ENCODE measurements at regions not wholly inside any gene's neighbourhood (a gene's known extent, or its start where the extent isn't known, plus 50 kb on each side); places are given as distances from the start of the nearest gene placed in this dataset.

GRCh38 chr4:96756584-96756983, 916.7 kb downstream of the PDHA2 start:
- DNase-seq (ENCODE audit: low spot score) (no peak), FAIRE-seq (no peak)

GRCh38 chr4:96763546-96763945, 923.7 kb downstream of the PDHA2 start:
- FAIRE-seq (no peak), DNase-seq (ENCODE audit: low spot score) (no peak)

DNA sequence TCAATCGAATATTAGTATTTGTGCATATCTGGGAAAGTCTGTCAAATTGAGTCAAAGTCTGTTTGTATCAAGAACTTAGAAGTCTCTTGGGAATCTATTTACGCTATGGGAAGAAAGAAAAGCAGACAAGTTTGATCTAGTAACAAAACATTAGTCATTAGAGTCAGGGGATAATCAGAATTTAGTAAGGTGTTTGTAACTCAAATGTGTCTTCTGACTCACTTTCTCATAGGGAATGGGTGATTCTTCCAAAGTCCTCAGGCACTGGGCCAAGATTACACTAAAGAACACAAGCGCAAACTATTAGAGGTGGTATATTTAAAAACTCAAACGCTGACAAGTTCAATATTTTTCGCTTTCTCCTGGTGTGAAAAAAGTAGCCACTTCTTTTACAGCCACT, 926.5 kb downstream of the PDHA2 start:
- FAIRE-seq, result no peak
- no peak for DNase-seq (ENCODE audit: low spot score)

DNA sequence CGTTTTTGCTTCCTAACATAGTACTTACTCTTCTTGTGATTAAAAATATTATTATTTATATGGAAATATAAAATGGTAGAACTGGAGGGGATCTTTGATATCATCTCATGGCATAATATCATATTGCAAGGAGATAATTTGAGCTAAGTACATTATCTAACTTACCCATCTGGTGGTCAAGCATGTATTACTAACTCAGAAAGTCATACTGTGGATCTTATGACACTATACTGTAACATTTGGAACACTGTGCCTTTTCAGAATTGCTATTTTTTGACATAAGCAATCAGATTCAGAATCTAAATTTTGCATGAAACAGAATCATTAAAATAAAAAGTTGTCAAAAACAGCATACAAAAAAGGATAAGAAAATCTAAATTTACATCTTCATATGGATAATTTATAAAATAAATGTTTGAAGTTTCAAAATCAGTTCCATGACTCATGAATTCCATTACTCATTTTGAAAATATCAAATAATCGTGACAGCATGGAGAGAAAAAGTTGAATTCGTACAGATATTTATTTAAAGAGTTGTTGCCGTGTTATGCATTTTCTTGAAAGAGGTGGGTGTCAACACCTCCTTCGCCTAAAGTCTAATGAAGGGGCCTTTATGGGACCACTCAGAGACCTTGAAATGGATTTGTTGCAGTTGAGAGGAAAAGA, 928.1 kb downstream of the PDHA2 start:
- no peak for FAIRE-seq
- no peak for DNase-seq (ENCODE audit: low spot score)

DNA sequence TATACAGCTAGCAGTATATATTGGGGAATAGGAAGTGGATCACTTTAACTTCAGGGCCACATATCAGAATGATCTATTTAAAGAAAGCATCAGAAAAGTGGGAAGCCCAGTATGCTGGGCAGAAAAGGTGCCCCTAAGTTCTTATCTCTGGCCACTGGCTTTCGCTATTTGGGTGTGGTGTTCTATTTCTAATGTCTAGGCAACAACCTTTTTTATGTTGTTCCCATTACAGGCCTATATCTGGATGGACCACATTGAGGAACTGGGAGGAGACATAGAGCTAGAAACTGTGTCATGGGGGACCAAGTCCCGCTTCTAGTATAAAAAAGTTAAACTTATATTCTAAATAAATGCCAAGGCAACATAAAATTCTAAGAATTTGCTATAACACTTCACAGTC, 935.6 kb downstream of the PDHA2 start:
- no peak for DNase-seq (ENCODE audit: low spot score)

DNA sequence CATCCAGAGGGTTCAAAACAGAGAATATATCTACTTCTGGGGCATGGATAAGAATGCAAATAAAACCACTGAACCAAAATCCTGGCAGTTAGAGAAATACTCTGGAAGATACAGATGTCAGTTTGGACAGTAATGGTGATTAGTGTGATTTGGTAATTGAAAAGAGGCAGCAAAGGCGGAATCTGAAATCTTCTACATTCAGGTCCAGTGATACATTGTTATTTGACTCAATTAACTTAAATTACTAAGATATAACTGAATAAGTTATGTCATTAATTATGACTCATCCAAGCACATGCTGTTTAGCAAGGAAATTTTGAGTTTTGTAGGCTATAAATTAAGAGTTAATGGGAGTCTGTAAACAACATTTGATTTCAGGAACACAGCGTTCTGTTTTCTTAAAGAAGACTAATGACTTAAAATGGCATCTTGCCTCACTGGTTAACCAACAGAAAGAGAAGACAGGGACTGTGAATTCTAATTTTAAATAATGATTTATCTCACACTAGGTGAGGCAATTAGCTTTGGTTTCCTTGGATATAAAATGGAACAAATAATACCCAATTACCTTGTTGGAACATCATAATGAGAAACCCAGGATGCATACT, 937.1 kb downstream of the PDHA2 start:
- DNase-seq (ENCODE audit: low spot score) (no peak), FAIRE-seq (no peak)

More for the DNA sequence above, 935.6 kb downstream of the PDHA2 start:
- FAIRE-seq, result no peak

DNA sequence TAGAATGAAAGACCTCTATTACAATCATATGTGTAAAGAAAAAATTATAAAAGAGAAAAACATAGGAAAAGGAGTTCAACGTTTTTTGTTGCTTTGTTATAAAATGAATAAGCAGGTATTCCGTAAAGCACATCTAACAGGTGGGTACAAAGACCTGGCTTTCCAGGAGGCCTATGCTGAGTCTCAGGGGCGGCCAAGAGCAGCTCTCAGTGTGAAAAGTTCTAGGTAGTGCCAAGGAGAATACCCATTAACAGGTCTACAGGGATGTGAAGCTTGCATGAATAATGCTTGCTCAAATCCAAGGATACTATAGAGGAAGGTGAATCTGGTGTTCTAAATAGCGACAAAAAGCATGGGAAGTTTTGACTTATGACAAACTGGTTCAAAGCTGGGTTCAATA, 944.4 kb downstream of the PDHA2 start:
- no peak for FAIRE-seq
- no peak for DNase-seq (ENCODE audit: low spot score)

DNA sequence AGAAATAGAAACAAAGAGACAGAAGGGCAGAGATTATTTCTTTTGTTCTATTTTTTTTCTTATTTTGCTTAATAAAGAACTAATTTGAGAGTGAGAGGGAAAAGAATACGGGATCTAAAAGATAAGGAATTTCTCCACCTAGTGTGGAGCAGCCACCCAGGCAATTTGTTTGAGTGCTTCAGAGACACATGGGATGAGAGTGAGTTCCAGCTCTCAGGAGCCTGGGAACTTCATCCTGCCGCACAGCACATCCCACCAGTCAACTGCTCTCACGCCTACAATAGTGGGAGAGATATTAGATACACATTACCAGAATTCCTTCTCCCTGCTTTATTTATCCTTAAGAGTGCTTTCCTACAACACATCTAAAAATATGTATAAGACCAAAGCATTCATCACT, 946.4 kb downstream of the PDHA2 start:
- no peak for FAIRE-seq

GRCh38 chr4:96787766-96788165, 947.9 kb downstream of the PDHA2 start:
- no peak for FAIRE-seq
- no peak for DNase-seq (ENCODE audit: low spot score)

More for the DNA sequence above, 946.4 kb downstream of the PDHA2 start:
- no peak for DNase-seq (ENCODE audit: low spot score)

DNA sequence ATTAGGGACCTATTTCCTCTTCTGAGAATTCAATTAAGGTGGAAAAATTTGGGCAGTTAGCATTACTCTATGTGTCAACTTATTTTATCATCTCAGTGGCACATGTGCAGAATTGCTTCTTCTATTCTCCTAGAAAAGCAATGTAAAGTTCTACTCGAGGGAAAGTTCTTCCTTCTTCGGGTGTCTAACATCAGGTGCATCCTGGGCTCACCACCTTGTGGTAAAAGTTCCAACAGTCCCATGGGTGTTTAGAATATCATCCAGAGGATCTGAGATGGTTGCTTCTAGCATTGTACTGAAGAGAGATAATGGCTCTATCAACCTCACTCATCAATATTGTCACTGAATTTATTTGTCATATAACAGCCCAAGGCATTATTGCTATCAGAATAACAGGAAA, 969.7 kb downstream of the PDHA2 start:
- DNase-seq (ENCODE audit: low spot score) (no peak), FAIRE-seq (no peak)

GRCh38 chr4:96827086-96827485, 987.2 kb downstream of the PDHA2 start:
- DNase-seq (ENCODE audit: low spot score) (no peak), FAIRE-seq (no peak)

GRCh38 chr4:96833831-96834230, 993.9 kb downstream of the PDHA2 start:
- DNase-seq (ENCODE audit: low spot score) (no peak), FAIRE-seq (no peak)

DNA sequence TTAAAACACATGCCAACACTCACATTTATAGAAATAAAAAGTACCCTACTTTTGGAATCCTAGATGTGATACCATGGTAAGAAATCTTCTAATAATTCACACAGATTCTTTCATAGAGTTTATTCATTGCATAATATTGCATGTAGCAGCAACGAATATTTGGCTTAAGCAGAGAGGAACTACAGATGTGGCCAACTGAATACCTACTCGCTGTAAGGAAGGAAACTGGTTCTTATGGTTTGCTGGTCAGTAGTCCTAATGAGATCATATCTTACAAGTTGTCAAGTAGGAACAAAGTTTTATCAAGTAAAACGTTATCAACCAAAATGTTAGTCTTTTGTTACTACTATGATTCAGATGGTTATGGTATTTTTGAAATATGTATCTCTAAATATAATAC, 996.1 kb downstream of the PDHA2 start:
- FAIRE-seq (no peak), DNase-seq (ENCODE audit: low spot score) (no peak)

- DNase-seq (ENCODE audit: low spot score), result no peak
- no peak for FAIRE-seq
Observed at GRCh38 chr4:96839441-96839840, 999.5 kb downstream of the PDHA2 start.

DNA sequence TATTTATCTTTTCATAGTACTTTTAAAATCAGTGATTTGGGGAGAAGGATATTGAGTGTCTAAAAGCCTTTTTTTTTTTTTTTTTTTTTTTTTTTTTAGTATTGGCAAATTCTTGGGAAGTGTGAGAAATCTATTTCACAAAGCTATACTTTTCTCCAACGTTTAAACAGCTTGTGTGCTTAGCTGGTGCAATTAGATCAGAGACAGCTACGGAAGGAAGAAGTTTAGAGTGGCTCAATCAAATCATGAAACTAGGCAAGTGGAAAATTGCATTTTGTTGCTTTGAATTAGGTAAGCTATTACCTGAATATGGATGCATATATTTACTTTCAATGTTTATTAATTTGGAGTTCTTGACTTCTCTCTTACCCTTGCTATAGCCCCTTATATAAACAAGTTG, 1001.9 kb downstream of the PDHA2 start:
- DNase-seq (ENCODE audit: low spot score) (no peak), FAIRE-seq (no peak)

DNA sequence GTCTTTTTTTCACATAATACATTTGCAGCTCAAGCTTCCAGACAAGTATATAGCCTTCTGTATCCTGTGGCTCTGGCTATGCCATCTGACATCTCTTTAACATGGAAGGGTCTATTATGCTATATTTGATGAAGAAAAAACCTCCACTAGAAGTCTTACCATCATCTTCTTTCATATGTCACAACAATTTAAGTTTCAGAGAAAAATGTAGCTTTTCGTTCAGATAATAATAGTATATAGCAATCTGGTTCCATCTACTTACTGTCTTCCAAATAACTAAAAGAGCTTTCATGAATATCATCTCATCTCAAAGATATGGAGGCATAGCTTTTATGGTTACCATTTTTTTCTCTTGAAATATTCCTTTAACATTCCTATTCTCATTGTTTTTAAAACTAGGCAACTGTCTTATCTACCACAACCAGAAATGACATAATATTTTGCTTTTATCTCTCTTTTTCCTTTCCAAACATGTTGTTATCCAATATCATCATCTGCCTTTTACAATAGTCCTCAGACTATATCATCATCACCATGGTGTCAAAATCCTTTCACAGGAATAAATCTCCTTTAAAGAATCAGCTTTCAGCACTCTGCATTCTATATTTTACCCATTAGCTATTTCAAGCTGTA, 1005.1 kb downstream of the PDHA2 start:
- no peak for DNase-seq (ENCODE audit: low spot score)
- no peak for FAIRE-seq

- FAIRE-seq, result no peak
- no peak for DNase-seq (ENCODE audit: low spot score)
Observed at GRCh38 chr4:96845819-96846218, 1005.9 kb downstream of the PDHA2 start.

DNA sequence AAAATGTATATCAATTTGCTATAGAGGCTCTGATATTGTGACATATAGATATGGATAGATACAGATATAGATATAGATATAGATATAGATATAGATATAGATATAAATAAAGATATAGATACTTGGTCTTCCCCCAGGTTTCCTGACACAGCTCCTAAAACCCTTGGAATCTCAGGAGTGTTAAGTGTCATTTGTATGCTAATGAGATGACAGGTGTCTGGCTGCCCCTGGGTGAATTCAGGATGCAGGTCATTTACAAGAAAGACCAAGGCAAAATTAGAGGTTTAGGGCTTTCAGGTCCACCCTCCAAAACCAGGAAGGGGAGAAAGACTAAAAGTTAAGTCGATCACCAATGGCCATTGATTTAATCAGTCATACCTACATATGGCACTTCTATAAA, 1034.8 kb downstream of the PDHA2 start:
- DNase-seq (ENCODE audit: low spot score) (no peak), FAIRE-seq (no peak)

GRCh38 chr4:96879527-96879926, 1039.6 kb downstream of the PDHA2 start:
- no peak for DNase-seq (ENCODE audit: low spot score)

GRCh38 chr4:96887857-96888256, 1048.0 kb downstream of the PDHA2 start:
- DNase-seq (ENCODE audit: low spot score), result no peak

More at GRCh38 chr4:96879527-96879926, 1039.6 kb downstream of the PDHA2 start:
- no peak for FAIRE-seq

GRCh38 chr4:96894621-96895020, 1054.7 kb downstream of the PDHA2 start:
- DNase-seq (ENCODE audit: low spot score) (no peak), FAIRE-seq (no peak)

More at GRCh38 chr4:96887857-96888256, 1048.0 kb downstream of the PDHA2 start:
- no peak for FAIRE-seq

- DNase-seq (ENCODE audit: low spot score), result no peak
Observed at GRCh38 chr4:96895826-96896225, 1055.9 kb downstream of the PDHA2 start.

DNA sequence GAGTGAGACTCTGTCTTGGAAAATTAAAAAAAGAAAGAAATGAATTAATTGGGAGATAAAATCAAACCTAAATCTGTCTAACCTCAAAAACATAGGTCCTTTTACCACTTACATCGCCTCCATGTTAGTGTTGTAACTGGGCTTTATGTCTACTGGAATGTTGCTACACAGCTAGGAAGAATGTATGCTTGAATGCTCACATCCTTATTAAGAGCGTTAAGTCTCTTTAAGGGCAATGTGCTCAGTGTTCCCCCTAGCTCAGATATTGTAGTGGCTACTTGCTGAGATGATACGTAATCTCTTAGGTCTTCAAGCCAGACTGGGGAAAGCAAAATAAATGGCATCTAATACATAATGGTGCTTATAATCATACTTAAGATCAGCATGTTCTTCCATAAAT, 1072.8 kb downstream of the PDHA2 start:
- DNase-seq (ENCODE audit: low spot score), result no peak
- FAIRE-seq, result no peak

More at GRCh38 chr4:96895826-96896225, 1055.9 kb downstream of the PDHA2 start:
- FAIRE-seq, result no peak

Data from RCC 7860 (cell line).